SW 1271 (cell line): ENCODE measurements at regions not wholly inside any gene's neighbourhood (a gene's known extent, or its start where the extent isn't known, plus 50 kb on each side); places are given as distances from the start of the nearest gene placed in this dataset.

Experiments
- DNase-seq, 2 experiments: peaks; one replicate each; lab custom pipeline; 2025; lab: John Stamatoyannopoulos, UW

DNA sequence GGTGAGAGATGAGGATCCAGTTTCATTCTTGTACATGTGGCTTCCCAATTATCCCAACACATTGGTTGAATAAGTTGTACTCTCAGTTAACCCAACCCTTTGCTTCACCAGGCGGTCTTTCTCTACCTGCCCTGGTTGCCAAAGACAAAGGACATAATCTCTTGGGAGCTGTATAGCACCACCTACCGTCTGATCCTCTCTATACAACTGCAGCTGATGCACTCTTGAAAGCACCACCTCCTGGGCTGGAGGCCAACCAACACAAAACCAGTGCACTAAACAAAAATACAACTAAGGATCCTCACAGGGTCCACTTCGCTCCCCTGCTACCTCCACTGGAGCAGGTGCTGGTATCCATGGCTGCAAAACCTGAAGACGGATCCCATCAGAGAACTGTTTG lies 473.6 kb upstream of the NRXN1 start:
- DNase-seq = no peak

DNA sequence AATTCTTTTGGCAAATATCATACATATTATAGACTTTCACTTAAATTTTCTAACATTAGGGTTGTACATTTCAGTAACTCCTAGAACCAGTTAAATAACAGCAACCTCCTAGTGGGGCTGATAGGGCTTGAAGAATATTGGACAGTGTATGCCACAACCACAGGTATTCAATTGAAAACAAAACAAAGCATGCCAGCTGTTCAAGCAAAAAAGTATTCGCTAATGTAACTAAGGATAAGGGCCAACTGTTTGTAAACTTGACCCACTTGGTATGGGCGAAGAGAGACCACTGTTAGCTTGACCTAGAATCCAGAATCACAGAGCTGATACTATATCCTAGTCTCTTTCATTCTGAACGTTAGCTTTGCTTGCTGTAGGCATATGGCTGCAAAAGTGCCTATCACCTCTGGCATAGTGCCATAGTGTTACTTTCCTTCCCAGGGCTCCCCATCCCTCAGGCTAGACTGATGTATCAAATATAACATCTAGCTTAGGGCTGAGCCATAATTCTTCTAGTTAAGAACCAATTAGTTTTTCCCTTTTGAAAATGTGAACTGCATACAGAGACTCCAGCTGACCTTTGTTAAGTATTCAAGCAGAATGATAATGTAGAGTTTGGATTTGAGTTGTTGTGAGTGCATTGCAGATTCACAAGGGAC lies 458.8 kb upstream of the NRXN1 start:
- DNase-seq = no peak

DNA sequence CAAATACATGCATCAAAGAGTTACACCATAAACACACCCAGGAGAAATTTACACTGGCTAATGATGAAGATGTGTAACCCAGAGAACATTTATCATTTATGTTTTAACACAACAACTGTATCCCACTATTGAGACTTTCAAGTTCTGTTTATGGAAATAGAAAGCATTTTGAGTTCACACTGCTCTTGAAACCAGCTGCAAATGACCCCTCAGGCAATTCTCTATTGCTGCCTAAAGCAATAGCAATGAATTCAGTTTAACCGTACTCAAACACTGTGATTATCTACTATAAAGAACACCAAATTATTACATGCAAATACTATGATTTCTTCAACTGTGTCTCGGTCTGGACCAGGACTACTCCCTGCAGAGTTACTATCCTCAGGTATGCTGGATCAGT lies 452.7 kb upstream of the NRXN1 start:
- DNase-seq = no peak

DNA sequence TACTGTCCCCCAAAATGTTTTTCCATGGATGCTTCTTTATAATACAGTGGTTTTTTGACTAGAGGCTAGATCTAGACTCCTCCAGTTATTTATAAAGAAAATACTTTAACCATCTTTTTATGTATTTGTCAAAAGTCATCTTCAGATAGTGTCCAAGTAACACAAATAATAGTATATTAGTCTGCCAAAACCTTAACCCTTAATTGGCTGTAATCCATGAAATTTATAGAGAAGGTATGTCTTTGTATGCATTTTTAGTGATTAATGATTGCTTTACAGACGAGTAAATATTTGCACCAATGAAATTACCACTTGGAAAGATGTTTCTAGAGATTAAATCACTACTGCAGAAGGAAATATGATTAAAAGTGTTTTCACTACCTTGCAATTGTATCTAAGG lies 451.8 kb upstream of the NRXN1 start:
- DNase-seq = no peak

DNA sequence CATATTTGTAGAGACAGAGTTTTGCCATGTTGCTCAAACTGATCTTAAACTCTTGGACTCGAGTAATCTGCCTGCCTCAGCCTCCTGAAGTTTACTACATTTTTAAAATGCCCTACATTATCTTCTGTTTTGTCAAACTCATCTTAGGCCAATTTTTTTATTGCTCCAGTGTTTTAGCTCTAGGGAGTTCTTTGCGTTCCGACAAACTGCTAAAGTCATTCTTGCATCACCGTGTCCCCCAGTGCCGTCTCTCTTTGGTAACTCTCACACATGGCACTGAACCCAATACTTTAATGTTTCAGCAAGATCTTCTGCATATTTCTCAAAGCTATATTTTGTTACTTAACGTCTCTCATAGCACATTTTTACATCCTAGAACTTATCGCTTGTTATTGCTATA lies 440.9 kb upstream of the NRXN1 start:
- DNase-seq = no peak

DNA sequence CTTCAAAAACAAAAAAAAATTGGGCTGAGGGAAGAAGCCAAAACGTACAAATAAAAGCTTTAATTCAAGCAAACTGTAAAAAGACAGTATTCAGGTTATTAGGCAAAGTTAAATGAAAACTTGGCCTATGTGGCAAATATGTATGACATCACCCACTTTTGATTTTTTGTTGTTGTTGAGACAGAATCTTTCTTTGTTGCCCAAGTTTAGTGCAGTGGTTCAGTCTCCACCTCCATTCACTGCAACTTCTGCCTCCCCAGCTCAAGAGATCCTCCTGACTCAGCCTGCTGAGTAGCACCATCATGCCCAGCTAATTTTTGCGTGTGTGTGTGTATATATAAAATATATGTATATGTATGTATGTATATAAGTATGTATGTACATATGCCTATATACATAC lies 440.4 kb upstream of the NRXN1 start:
- no peak for DNase-seq

DNA sequence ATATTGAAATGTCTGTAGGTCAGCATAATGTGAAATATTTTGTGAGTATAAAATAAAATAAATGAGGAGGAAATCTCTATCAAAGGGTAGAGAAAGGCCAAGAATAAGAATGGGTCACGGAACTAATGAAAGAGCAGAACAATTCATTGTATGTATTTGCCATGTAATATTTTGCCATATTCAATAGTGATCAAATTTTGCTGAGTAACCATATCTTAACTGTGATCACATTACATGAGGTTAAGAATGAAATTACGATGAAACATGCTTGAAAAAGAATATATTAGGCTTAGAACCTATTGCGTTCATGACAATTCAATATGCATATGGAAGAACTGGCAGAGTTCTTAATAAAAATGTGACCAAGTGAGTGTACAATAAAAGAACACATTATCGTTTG lies 437.2 kb upstream of the NRXN1 start:
- no peak for DNase-seq

DNA sequence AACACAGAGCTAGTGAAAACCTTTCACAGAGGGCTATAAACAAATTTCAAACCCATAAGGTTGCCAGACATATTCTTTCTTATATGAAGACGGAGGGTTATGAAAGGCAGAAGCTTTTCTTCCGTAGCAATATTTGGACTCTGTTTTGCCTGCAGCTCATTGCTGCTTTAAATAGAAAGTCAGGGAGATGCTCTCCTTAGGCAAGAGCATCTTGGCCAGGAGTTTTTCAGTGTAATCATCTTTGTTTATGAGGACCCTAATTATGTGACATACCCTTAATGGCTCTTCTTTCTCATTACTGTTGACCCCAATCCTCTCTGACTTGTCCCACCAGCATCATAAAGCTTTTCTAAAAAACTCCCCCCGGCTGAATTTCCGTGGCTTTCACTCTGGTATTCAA lies 433.4 kb upstream of the NRXN1 start:
- no peak for DNase-seq

DNA sequence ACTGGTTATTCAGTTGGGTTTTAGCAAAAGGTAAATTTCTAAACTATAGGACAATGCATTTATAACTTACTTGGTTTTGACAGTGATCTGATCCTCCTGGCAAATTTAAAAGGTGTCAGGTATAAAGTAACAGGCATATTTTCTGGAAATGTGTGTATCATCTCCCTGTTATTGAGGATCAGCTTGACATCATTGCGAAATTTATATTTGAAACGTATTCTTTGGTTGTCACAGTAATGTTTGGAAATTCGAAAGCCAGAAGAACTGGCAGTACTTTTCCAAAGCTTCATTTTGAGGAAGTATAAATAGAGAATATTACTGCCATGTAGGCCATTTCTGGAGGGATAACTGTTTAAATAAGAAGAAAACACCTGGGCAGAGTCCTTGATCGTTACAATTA lies 422.2 kb upstream of the NRXN1 start:
- DNase-seq = no peak

DNA sequence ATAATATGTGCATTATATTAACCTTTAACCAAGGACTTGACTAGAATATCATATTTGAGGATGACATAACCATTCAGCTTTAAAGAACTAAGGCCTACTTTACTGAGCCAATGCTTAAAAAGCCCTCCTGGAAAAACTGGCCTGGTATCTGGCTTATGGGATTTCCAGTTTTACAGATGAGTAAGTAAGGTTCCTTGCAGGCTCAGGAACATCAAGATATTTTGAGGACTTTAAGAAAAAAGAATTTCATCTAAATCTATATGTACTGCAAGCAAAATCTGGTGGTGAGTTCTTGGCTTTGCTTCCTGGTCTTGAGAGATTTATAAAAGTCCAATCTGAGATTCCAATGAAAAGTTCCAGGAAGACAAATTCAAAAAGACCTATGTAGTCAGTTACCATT lies 417.0 kb upstream of the NRXN1 start:
- no peak for DNase-seq

DNA sequence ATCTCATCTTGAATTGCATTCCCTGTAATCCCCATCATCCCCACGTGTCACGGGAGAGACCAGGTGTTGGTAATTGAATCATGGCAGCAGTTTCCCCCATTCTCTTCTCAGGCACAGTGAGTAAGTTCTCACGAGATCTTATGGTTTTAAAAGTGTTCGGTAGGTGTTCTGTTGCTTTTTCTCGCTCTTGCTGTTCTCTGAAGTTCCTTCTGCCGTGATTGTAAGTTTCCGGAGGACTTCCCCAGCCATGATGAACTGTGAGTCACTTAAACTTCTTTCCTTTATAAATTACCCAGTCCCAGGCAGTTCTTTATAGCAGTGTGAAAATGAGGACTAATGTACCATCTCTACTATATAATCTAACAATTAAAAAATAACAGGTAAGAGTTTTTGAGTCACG lies 409.9 kb upstream of the NRXN1 start:
- no peak for DNase-seq

DNA sequence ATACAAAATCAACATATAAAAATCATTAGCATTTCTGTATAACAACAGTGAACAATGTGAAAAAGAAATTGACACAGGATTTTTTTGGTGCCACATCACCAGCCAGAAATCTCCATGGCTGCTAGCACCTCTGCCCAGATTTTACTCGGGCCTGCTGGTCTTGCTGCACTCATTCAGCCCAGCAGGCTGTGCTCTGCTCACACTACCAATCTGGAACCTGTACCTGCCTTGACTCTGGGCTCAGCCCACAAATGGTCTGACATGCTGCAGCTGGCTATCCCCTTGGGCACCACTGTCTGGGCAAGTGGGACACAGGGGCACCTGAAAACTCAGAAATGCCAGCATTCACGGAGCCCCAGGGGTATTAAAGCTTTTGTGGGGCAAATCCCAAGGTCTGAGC lies 392.5 kb upstream of the NRXN1 start:
- no peak for DNase-seq

DNA sequence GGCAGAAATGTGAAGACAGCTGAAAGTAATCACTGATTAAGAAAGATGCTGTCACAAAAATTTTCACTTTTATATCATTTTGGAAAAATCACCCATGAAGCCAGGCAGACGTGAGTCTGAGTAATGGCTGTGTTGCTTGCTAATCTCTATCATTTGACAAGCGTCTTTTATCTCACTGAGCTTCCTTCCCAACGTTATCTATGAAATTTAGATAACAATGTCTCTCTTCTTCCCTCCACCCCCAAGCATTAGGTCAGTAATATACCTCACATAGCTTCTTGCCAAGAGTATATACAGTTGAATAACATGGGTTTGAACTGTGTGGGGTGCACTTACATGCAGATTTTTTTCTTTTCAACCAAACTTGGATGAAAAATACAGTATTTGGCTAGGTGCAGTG lies 388.6 kb upstream of the NRXN1 start:
- no peak for DNase-seq

DNA sequence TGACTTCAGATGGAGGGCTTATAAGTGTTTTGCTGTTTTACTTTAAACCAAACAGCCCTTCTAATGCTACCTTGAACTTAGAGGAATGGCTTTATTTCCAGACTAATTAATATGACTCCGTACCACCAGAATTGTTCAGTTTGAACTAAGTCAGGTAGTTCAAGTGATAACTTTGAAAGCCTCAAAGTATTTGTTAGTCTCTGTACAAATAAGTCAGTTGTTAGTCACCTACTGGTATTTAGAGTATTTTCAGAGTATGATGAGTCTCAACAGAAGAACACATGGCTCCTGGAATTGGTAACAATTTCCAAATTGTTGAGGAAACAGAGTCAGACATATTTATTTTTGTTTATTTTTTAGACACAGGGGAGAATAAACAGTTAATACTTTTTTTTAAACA lies 381.8 kb upstream of the NRXN1 start:
- DNase-seq = no peak

DNA sequence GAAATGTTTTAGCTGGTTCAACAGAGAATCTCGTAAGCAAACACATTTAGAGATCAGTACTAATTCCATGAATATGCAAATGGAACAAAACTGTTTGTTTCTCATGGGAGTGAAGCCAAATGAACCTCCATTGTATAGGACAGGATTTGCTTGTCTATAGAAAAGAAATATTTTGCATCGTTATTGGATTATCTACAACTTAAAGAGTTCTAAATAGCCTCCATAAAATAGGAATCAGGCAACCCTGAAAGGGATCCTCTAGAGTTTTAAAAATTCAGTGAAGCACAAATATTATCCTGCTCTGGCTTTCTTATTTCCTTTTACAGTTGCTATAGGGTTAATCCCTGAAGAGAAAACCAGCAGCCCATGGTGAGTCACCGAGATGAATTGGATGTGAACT lies 378.4 kb upstream of the NRXN1 start:
- DNase-seq = no peak

DNA sequence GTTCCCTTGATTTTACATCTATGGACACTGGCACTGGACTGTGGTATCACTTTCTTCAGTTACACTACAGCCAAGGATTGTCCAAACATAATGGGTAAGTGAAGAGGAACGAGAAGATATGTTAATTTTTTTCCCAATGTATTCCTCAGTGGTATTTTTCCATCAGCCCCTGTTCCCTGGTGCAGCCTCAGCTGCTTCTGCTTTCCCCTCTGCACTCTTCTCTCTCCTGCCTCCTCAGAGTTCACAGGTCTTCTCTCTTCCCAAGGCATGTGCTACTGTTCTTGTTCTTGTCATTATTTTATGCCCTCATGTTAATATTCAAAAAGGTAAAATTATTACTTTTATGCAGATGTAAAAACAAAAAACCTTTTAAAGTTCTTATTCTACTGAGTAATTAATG lies 378.0 kb upstream of the NRXN1 start:
- DNase-seq = no peak

DNA sequence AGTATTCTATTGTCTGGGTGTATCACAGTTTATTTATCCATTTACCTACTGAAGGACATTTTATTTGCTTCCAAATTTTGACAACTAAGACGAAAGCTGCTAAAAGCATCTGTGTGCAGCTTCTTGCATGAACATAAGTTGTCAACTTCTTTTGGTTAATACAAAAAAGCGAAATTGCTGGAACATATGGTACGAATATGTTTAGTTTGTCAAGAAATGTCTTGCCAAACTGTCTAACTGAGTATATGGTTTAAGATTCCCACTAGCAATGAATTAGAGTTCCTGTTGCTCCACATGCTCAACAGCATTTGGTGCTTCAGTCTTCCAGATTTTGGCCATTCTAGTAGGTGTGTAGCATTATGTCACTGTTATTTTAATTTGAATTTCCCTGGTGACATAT lies 372.3 kb upstream of the NRXN1 start:
- no peak for DNase-seq

DNA sequence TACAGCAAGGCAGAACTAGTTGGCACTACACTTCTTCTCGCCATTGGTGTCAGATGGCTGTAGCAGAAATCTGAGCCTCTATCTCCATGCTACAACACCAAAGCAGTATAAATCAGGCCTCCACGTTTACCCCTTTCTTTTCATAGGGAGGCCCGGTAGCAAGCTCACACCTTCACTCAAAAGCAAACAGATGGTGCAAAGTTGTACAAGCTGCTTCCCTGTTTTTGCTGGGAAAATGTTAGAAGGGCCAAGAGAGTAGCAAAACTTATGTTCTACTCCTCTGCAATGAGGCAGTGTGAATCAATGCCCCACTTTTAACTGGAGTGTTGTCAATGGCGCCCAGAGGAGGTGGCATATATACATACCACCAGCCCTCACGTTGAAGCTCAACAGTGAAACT lies 369.6 kb upstream of the NRXN1 start:
- no peak for DNase-seq

DNA sequence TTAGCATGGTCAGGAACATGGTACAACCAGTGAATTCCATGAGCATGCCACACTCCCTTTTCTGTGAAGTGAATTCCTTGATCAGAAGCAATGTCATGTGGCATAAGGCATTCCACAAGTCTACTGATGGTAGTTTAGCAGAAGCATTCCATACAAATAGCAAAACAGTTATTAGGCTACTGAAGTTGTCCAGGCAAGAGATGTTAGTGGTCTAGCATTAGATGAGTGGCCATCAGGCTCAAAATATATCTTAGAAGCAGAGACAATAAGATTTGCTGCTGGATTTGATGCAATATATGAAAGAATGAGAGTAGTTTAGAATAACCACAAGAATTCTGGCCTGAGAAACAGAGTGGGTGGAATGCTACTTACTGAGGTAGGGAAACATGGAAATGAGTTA lies 355.3 kb upstream of the NRXN1 start:
- DNase-seq = no peak

DNA sequence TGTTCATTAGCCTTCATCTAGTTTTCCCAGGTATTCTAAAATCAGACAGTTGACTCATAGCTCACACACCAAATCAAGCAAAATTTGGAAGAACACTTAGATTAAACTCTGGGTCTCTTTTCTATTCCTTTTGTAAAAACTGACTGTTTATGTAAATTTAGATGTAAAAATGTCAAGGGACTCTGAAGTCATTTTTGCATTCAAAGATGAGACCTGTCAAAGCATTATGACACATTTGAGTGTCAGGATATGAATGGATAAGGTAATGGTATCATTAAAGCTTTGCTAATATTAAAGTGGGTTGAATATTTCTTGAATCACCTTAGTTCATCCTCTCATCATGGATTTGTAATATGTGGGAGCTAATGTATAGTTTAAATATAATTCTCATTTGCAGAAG lies 348.1 kb upstream of the NRXN1 start:
- no peak for DNase-seq

DNA sequence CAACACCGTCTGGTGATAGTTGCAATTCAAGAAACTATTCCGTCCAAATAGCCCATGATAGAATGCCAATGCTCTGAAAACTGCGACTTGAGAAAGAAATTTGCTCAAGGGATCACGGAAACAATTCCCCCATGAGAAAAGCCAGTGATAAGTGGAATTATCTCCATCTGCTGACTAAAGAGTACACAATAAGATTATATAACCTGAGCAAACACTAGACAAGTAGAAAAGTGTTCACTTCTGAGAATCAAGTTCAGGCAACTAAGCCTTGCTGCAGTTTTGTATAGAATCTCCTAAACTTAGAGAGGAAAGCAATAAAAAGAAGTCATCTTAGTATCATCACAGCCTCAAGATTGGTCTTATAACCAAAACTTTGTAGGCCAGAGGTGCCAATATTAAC lies 336.3 kb upstream of the NRXN1 start:
- DNase-seq = no peak

DNA sequence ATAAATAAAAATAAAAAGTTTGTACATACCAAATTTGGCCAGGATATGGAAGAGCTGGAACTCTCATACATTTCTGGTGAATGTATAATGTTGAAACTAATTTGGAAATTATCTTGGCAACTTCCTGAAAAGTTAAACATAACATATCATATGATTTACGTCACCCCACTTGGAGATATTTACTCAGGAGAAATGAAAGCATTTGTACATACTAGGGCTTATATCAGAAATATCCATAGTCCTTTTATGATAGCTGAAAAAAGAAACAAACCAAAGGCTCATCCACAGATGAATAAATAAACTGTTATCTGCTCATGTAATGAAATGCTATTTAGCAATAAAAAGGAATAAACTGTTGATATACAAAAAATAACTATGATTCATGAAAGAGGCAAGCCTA lies 318.2 kb upstream of the NRXN1 start:
- no peak for DNase-seq

DNA sequence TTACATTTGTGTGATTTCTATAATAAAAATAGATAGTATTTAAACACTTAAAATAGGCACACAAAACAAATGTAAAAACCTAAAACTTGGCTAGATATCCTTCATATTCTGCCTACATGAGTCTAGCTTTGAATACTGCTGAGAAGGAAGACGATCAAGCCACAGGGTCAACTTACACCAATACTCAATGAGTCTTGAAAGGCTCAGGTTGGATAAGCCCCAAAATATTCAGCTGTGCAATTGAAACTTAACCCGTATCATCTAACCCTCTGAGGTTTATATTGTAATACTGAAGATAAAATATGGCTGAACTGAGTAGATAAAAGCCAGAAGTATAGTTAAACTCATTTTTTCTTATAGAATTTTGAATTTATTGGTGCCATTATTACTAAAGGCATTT lies 313.0 kb upstream of the NRXN1 start:
- DNase-seq = no peak

DNA sequence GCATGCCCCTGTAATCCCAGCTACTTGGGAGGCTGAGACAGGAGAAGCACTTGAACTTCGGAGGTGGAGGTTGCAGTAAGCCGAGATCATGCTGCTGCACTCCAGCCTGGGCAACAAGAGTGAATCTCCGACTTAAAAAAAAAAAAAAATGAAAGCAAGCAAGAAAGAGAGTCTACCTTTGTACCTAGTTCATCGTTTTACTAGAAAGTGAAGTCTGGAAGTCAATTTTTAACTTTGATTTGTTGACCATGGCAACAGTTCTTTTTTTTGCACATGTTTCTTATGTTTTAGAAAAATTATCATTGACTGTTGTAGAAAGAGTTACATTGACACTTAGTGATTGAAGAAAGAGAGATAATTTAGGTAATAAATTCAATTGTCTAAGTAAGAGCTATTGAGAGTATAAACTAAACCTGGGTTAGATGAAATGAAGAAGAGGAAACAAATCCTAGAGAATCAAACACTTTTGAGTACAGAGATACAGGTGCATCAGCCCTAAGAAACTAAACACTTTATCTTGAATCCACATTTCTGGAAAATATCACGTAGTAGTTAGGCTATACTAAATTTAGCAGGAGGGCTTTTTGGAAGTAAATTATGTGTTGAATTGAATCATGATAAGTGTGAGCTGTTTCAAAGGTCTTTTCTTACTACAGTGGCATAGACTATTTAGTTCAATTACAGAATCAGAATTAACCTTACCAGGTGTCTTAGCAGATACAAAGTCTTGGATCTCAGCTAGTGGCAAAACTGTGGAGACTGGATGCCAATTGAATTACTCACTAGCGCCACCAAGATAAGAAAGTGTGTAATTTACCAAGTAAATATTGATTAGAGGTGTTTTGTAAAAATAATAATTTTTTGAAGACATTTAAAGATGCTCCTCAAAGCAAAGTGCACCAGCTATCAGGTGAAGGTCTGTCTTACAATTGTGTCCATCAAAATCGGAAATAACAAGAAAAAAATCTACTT lies 303.4 kb upstream of the NRXN1 start:
- no peak for DNase-seq
